ENCODE measurements at regions not wholly inside any gene's neighbourhood (a gene's known extent, or its start where the extent isn't known, plus 50 kb on each side); places are given as distances from the start of the nearest gene placed in this dataset.

DNA sequence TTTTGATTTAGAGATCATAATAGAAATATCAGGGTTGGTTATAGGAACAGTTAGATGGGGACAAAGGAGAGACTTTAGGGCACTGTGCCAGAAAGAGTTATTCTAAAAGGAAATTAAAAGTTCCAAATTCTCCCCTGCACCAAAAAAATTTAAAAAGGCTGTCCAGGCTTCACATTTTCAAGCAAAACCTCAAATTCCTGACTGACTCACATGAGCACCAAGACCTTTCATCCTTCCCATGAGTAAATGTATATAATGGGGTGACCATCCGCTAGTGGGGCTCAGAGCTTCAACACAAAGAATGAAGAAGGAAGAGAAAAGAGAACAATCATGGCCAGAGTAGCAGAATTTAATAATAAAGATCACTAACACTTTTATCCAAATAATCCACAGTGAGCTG, 131.6 kb upstream of the MROH9 start:
- peak overlapping the region; percentile 0; the same call in 1 of the 2 replicates for H3K27ac Mint-ChIP-seq
- peak; percentile 23 for DNase-seq
- no peak overlapping the region for H3K4me3 Mint-ChIP-seq
- H3K4me1 Mint-ChIP-seq (ENCODE audit: low read depth): peaks cover 61% of the 10 kb centered on the region
- peaks cover 2% of the 10 kb centered on the region; the same call in 1 of the 2 replicates for H3K27me3 Mint-ChIP-seq (ENCODE audit: insufficient read depth)
- no peaks in the 10 kb centered on the region for H3K9me3 Mint-ChIP-seq
- no peaks in the 10 kb centered on the region for H3K36me3 Mint-ChIP-seq (ENCODE audit: low read depth)
- TF ChIP-seq, protein P1, sequence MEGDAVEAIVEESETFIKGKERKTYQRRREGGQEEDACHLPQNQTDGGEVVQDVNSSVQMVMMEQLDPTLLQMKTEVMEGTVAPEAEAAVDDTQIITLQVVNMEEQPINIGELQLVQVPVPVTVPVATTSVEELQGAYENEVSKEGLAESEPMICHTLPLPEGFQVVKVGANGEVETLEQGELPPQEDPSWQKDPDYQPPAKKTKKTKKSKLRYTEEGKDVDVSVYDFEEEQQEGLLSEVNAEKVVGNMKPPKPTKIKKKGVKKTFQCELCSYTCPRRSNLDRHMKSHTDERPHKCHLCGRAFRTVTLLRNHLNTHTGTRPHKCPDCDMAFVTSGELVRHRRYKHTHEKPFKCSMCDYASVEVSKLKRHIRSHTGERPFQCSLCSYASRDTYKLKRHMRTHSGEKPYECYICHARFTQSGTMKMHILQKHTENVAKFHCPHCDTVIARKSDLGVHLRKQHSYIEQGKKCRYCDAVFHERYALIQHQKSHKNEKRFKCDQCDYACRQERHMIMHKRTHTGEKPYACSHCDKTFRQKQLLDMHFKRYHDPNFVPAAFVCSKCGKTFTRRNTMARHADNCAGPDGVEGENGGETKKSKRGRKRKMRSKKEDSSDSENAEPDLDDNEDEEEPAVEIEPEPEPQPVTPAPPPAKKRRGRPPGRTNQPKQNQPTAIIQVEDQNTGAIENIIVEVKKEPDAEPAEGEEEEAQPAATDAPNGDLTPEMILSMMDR (IDR thresholded peaks at IDR 0.05): no peak

DNA sequence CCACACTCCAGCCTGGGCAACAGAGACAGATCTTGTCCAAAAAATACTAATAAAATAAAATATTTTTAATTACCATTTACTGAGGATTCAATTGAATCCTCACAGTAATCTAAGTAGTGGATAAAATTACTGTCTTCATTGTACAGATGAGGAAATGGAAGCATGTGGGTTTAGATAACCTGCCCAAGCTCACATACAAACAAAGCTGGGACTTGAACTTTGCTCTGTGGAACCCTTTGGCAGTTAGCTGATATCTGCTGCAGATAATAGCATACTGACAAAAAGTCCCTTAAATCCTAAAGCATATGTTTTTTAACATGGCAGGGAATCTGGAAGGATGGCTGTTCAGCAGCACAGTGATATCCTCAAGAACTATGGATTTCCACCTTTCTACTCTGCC, 130.9 kb upstream of the MROH9 start:
- H3K4me1 Mint-ChIP-seq (ENCODE audit: low read depth): peaks cover 62% of the 10 kb centered on the region
- TF ChIP-seq, protein P1 (IDR thresholded peaks at IDR 0.05): no peak
- no peaks in the 10 kb centered on the region for H3K9me3 Mint-ChIP-seq

DNA sequence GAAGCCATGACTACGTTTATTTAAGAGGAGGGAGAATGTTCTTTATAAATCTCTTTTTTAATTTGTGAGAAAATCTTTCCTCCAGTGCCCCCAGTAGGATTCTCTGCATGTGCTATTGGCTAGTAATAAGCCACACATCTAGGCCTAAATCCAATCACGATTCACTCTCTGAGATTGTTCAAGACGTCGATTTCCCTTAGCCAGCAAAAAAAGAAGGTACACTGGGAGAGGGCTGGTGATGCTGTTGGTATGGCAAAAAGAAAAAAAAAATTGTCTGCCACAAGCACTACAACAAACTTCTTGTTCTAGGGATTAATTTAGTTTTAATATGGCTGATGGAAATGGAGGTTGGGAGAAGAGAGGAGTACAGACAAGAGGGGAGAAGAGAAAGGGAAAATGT, 130.5 kb upstream of the MROH9 start:
- DNase-seq: no peak
- peaks cover 62% of the 10 kb centered on the region for H3K4me1 Mint-ChIP-seq (ENCODE audit: low read depth)
- H3K9me3 Mint-ChIP-seq: no peaks in the 10 kb centered on the region
- TF ChIP-seq, protein P1 (IDR thresholded peaks at IDR 0.05): no peak
- H3K4me3 Mint-ChIP-seq: no peak overlapping the region
- peaks cover 2% of the 10 kb centered on the region; the same call in 1 of the 2 replicates for H3K27me3 Mint-ChIP-seq (ENCODE audit: insufficient read depth)
- no peaks in the 10 kb centered on the region for H3K36me3 Mint-ChIP-seq (ENCODE audit: low read depth)
- no peak overlapping the region for H3K27ac Mint-ChIP-seq

More for the DNA sequence above, 130.9 kb upstream of the MROH9 start:
- Mint-ChIP-seq H3K27me3 (ENCODE audit: insufficient read depth) (peaks cover 2% of the 10 kb centered on the region; the same call in 1 of the 2 replicates), H3K4me3 (no peak overlapping the region), H3K36me3 (ENCODE audit: low read depth) (no peaks in the 10 kb centered on the region), H3K27ac (no peak overlapping the region)
- DNase-seq: no peak

DNA sequence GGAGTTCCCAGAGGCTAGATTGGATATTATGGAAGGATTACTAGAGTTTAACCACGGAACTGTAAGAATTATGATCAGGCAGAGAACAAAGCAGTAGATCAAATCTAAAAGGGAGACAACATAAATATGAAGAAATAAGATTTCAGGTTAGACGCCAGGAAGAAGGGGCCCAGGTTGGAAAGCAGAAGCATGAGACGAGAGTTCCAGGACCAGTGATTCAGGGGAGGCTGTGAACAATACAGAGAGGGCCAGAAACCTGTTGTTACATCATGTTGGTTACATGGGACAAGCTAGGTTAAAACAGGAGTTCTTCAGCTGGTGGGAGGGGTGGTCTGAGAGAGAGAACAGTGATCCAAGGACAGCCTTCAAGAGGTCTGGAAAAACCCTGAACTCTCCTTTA, 128.4 kb upstream of the MROH9 start:
- TF ChIP-seq, protein P1 (IDR thresholded peaks at IDR 0.05): no peak
- no peak for DNase-seq
- Mint-ChIP-seq H3K4me3 (no peak overlapping the region), H3K4me1 (ENCODE audit: low read depth) (peaks cover 55% of the 10 kb centered on the region), H3K36me3 (ENCODE audit: low read depth) (0 out of 2 replicates have a peak, but pooled peaks cover 3% of the 10 kb centered on the region), H3K27ac (peak overlapping the region; percentile 41), H3K27me3 (ENCODE audit: insufficient read depth) (peaks cover 2% of the 10 kb centered on the region; the same call in 1 of the 2 replicates), H3K9me3 (no peaks in the 10 kb centered on the region; the same call in 1 of the 2 replicates)

DNA sequence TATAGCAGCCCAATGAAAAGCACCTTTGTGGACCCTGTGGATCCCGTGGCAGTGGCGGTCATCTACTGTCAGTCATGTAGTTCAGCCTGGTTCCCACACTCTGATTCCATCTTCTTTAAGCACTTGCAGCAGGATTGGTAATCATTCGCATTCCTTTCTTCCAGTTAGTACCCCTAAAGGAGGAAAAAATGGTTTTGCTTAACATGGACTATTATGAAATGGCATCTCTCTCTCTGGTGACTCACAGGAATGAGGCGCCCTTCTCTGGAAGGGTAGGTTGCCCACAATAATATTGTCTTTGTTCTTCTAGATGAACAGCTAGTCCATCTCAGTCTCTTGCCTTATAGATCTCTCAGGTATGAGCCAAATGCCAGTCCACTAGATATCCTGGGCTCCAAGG, 127.9 kb upstream of the MROH9 start:
- peak; percentile 66 for DNase-seq
- TF ChIP-seq, protein P1 (IDR thresholded peaks at IDR 0.05): no peak
- peaks cover 55% of the 10 kb centered on the region for H3K4me1 Mint-ChIP-seq (ENCODE audit: low read depth)
- H3K4me3 Mint-ChIP-seq: no peak overlapping the region
- peak overlapping the region; percentile 41 for H3K27ac Mint-ChIP-seq
- H3K36me3 Mint-ChIP-seq (ENCODE audit: low read depth): 0 out of 2 replicates have a peak, but pooled peaks cover 6% of the 10 kb centered on the region
- H3K27me3 Mint-ChIP-seq (ENCODE audit: insufficient read depth): peaks cover 4% of the 10 kb centered on the region; the same call in 1 of the 2 replicates
- no peaks in the 10 kb centered on the region; the same call in 1 of the 2 replicates for H3K9me3 Mint-ChIP-seq
